Germinal center (tissue), 1 donor: ENCODE measurements at regions not wholly inside any gene's neighbourhood (a gene's known extent, or its start where the extent isn't known, plus 50 kb on each side); places are given as distances from the start of the nearest gene placed in this dataset.
"Not testable (repeated sequence)": the region's sequence is repeated elsewhere in the genome, so short reads cannot be mapped to it uniquely, and the experiment has no call there.

Experiments used
- DNase-seq: peaks from one replicate; pipeline ENCODE4 v3.0.0; 2012; ENCODE audit warnings: mixed read lengths, low spot score

DNA sequence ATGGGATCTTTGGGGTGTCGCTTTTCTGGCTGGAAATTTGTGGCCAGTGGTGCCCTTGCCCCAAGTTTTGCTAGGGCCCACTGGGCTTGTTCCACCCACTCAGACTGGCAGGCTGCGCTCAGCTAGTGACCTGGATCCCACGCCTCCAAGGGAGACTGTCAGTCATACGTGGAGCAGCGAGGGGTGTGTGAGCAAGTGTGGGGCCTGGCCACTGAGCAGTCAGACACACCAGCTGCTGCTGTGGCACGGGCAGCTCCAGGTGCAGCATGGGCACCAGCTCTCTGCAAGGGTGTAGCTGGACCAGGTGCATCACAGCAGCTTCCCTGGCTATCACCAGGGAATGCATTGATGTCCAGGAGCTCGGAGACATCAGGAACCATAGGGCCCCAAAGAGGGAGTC lies 327.0 kb downstream of the NR4A2 start:
- DNase-seq = no peak

- no peak for DNase-seq
Measured at GRCh38 chr2:156004459-156004858, 328.1 kb downstream of the NR4A2 start.

- DNase-seq = no peak
Measured at GRCh38 chr2:156003780-156004179, 328.7 kb downstream of the NR4A2 start.

GRCh38 chr2:156001851-156002250 lies 330.7 kb downstream of the NR4A2 start:
- no peak for DNase-seq

GRCh38 chr2:155997538-155997937 lies 335.0 kb downstream of the NR4A2 start:
- DNase-seq = no peak

GRCh38 chr2:155994315-155994714 lies 338.2 kb downstream of the NR4A2 start:
- no peak for DNase-seq

DNA sequence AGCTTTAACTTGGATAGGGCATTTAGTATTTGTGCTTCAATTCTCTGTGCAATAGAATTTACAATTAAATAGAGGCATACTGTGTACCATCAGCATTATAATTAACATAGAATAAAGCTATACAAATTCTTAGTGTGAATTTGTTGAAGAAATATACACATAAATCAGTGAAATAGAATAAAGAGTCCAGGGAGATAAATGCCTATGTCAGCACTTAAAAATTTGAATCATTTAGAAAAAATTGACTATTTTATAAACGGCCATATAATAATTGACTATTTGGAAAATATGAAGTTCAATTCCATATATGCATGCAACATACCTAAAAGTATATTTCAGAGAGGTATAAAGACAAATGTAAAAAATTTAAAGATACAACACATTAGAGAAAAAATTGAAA lies 348.7 kb downstream of the NR4A2 start:
- no peak for DNase-seq

GRCh38 chr2:155982135-155982534 lies 350.4 kb downstream of the NR4A2 start:
- no peak for DNase-seq

DNA sequence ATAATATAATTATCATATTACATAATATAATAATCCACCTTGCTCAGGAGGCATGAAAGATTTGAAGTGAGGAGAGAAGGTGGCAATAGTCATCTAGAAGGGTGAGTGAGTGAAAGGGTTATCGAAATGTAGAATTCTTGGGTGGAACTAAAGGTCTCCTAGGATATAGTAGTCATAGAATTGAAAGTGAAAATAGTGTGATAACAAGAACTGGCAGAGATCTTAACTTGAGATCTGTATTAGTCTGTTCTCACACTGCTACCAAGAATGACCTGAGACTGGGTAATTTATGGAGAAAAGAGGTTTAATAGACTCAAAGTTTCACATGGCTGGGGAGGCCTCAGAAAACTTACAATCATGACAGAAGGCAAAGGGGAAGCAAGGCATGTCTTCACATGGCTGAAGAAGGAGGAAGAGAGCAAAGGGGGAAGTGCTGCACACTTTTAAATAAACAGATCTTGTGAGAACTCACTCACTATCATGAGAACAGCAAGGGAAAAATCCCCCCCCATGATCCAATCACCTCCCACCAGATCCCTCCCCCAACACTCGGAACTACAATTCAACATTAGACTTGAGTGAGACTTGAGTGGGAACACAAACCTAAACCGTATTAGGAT lies 351.5 kb downstream of the NR4A2 start:
- no peak for DNase-seq

DNA sequence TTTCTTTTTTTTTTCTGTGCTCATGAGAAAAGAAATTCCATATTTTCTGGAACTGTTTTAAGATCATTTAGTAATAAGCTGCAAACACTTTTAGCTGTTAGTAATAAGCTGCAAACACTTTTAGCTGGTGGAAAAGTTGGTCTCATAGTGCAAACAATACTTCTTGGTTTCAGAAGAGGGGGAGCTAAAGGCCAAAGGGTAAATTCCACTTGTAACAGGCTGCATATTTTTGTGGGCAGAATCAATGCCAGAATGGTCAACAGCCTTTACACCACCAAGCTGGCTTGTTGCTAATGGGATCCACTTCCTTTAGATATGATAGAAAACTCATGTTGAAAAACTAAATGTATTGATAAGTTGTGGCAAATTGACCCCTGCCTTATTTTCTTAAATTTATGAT lies 356.8 kb downstream of the NR4A2 start:
- no peak for DNase-seq

DNA sequence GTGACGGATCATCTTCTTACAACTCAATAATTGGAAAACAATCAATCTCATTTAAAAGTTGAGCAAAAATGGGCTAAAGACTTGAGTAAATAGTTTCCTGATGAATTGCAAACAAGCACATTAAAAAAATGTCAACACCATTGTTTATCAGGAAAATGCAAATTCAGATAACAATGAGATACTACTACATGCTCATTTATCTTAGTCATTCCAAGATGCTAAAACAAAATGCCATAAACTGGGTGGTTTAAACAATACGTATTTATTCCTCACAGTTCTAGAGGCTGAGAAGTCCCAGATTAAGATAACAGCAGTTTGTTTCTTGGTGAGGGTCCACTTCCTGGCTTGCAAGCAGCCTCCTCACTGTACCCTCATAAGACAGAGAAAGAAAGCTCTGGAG lies 359.6 kb downstream of the NR4A2 start:
- no peak for DNase-seq

GRCh38 chr2:155966064-155966471 lies 366.5 kb downstream of the NR4A2 start:
- not testable (repeated sequence) for DNase-seq

GRCh38 chr2:155965415-155966063 lies 367.0 kb downstream of the NR4A2 start:
- DNase-seq = no peak

DNA sequence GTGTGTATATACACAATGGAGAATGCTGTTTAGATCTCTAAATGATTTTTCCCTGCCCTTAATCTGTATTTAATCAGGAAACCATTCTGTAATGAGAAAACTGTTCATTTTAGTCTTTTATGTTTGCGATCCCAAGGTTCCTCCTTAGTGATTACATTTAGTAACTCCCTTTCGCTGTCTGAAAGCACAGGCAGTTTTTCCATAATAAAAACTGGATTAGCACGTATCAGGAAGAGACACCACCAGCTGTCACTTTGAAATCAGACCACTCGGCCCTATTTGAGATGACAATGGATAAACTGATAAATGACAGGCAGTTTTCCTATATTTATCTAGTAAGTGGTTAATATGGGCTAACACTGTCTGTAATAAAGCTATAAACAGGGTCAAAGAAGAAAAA lies 370.9 kb downstream of the NR4A2 start:
- no peak for DNase-seq

- DNase-seq = no peak
Measured at GRCh38 chr2:155958834-155959233, 373.7 kb downstream of the NR4A2 start.

GRCh38 chr2:155947069-155947468 lies 385.5 kb downstream of the NR4A2 start:
- DNase-seq = no peak

- no peak for DNase-seq
Measured at GRCh38 chr2:155944218-155944617, 388.3 kb downstream of the NR4A2 start.

DNA sequence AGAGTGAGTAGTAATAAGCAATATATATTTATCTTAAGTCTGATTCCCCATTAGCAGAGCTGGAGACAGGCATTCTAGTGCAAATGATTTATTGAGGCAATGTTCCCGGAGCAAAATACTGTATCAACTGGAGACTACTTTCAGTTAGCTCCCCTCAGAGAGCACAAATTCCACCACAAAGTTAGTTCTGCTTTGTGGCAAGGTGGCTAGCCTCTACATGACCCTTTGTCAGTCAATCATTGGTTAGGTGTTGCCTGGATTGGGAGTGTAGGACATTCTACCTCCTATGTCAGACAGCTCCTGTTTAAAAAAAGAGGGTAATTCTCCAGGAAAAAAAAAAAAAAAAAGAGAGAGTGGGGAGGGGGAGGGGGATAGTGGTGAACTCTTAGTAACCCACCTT lies 402.2 kb downstream of the NR4A2 start:
- no peak for DNase-seq

DNA sequence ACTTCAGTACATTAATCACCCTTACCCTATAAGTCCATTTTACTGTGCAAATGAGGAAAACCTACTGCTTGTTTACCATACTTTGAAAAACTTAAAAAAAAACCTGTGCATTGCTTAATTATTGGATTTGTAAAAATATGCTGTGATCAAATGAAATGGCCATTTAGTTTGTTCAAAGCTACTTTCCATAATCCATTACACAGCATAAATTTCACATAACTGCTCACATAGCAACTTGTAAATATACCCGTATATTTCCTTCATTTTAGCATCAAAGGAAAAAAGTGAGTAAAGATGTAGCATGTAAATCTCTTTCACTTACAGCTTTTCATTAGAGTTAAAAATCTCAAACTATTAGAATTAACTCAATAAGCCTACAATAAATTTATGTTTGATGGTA lies 415.1 kb downstream of the NR4A2 start:
- no peak for DNase-seq

DNA sequence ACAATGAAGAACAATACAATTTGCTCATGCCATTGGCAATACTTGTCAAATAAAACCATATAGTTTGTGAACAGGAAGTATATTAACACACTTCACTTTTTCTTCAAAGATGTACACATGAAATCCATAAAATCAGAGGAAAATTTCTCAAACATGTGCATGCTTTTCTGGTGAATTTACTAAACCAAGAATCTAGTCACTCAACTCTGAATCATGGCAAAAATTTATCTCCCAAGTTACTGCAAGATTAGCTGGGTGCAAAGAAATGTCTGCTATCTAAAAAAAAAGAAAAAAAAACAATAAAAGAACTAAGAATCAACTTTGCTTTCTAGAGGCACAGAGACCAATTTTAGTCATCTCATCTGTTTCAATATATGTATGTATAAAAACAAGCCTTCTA lies 419.2 kb downstream of the NR4A2 start:
- no peak for DNase-seq

GRCh38 chr2:155908567-155908966 lies 424.0 kb downstream of the NR4A2 start:
- no peak for DNase-seq

GRCh38 chr2:155907211-155907610 lies 425.3 kb downstream of the NR4A2 start:
- no peak for DNase-seq

GRCh38 chr2:155905657-155906056 lies 426.9 kb downstream of the NR4A2 start:
- no peak for DNase-seq

- no peak for DNase-seq
Measured at GRCh38 chr2:155904720-155905119, 427.8 kb downstream of the NR4A2 start.
